ENCODE measurements at regions not wholly inside any gene's neighbourhood (a gene's known extent, or its start where the extent isn't known, plus 50 kb on each side); places are given as distances from the start of the nearest gene placed in this dataset.
A peak's percentile ranks its signal among the peaks of the same experiment; 100 is the strongest.

DNA sequence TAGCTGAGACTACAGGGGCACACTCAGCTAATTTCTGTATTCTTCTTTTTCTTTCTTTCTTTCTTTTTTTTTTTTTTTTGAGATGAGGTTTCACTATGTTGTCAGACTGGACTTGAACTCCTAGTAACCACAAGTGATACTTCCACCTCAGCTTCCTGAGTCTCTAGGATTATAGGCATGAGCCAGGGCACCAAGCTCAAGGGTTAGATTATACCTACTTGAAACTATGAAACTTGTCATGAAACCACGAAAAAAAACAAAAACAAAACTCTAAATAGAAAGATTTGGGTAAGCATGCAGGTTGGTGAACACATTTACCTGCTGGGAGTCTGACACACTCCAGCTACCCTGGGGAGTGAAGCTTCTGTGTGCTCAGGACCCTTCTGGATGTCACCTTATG lies 2250.4 kb downstream of the MRPL39 start:
- H3K9me3 ChIP-seq (replicated peaks; ENCODE audit: insufficient read depth, low read length): no peaks in the 10 kb centered on the region
- H3K79me2 ChIP-seq (ENCODE audit: low read length): no peaks in the 10 kb centered on the region
- H4K20me1 ChIP-seq (ENCODE audit: insufficient read depth, low read length): no peaks in the 10 kb centered on the region
- H3K4me3 ChIP-seq (ENCODE audit: low read length): no peak overlapping the region
- H3K9ac ChIP-seq (ENCODE audit: low read length): no peak overlapping the region
- no peaks in the 10 kb centered on the region for H3K9me2 ChIP-seq (replicated peaks; ENCODE audit: insufficient read depth, low read length)
- peaks cover 7% of the 10 kb centered on the region for H3K4me1 ChIP-seq (ENCODE audit: low read length)
- no peaks in the 10 kb centered on the region for H3K27me3 ChIP-seq (replicated peaks; ENCODE audit: insufficient read depth, low read length)
- H3F3A ChIP-seq (ENCODE audit: insufficient read depth, low read length): no peaks in the 10 kb centered on the region
- H3K4me2 ChIP-seq (ENCODE audit: low read depth, low read length): peak overlapping the region; percentile 25
- TF ChIP-seq EZH2 (optimal IDR thresholded peaks at IDR 0.05; ENCODE audit: low read depth, low read length) (no peak), CTCF (IDR thresholded peaks at IDR 0.05; ENCODE audit: low read length) (no peak), EZH2phosphoT487 (IDR thresholded peaks at IDR 0.05; ENCODE audit: low read length) (no peak)
- no peaks in the 10 kb centered on the region for H3K36me3 ChIP-seq (replicated peaks; ENCODE audit: insufficient read depth, low read length)
- no peak overlapping the region for H2AFZ ChIP-seq (ENCODE audit: low read length)
- peak; percentile 90 for DNase-seq
- H3K27ac ChIP-seq (ENCODE audit: low read length): peak overlapping the region; percentile 24; the same call in 1 of the 2 replicates

- H3K4me3 ChIP-seq (ENCODE audit: low read length): no peak overlapping the region
- H3K4me1 ChIP-seq (ENCODE audit: low read length): no peaks in the 10 kb centered on the region
- no peak overlapping the region for H3K27ac ChIP-seq (ENCODE audit: low read length)
- no peaks in the 10 kb centered on the region for H3K36me3 ChIP-seq (replicated peaks; ENCODE audit: insufficient read depth, low read length)
- no peak for DNase-seq
- no peak overlapping the region for H3K4me2 ChIP-seq (ENCODE audit: low read depth, low read length)
- no peaks in the 10 kb centered on the region for H3K9me2 ChIP-seq (replicated peaks; ENCODE audit: insufficient read depth, low read length)
- no peaks in the 10 kb centered on the region for H3K79me2 ChIP-seq (ENCODE audit: low read length)
- H3K9ac ChIP-seq (ENCODE audit: low read length): no peak overlapping the region
- no peaks in the 10 kb centered on the region for H3F3A ChIP-seq (ENCODE audit: insufficient read depth, low read length)
- H2AFZ ChIP-seq (ENCODE audit: low read length): no peak overlapping the region
- no peak for TF ChIP-seq CTCF (IDR thresholded peaks at IDR 0.05; ENCODE audit: low read length)
- no peak for TF ChIP-seq EZH2phosphoT487 (IDR thresholded peaks at IDR 0.05; ENCODE audit: low read length)
- no peak for TF ChIP-seq EZH2 (optimal IDR thresholded peaks at IDR 0.05; ENCODE audit: low read depth, low read length)
- no peaks in the 10 kb centered on the region for H4K20me1 ChIP-seq (ENCODE audit: insufficient read depth, low read length)
- no peaks in the 10 kb centered on the region for H3K27me3 ChIP-seq (replicated peaks; ENCODE audit: insufficient read depth, low read length)
- H3K9me3 ChIP-seq (replicated peaks; ENCODE audit: insufficient read depth, low read length): no peaks in the 10 kb centered on the region
Observed at GRCh38 chr21:23316190-23316589, 2291.1 kb downstream of the MRPL39 start.

- Histone ChIP-seq H3K27ac (ENCODE audit: low read length) (no peak overlapping the region), H3K9me2 (replicated peaks; ENCODE audit: insufficient read depth, low read length) (no peaks in the 10 kb centered on the region), H2AFZ (ENCODE audit: low read length) (no peak overlapping the region), H3K4me1 (ENCODE audit: low read length) (no peaks in the 10 kb centered on the region), H3K79me2 (ENCODE audit: low read length) (no peaks in the 10 kb centered on the region), H3K36me3 (replicated peaks; ENCODE audit: insufficient read depth, low read length) (no peaks in the 10 kb centered on the region), H3K9ac (ENCODE audit: low read length) (no peak overlapping the region), H3K27me3 (replicated peaks; ENCODE audit: insufficient read depth, low read length) (no peaks in the 10 kb centered on the region), H3K9me3 (replicated peaks; ENCODE audit: insufficient read depth, low read length) (no peaks in the 10 kb centered on the region), H3F3A (ENCODE audit: insufficient read depth, low read length) (no peaks in the 10 kb centered on the region), H4K20me1 (ENCODE audit: insufficient read depth, low read length) (no peaks in the 10 kb centered on the region), H3K4me3 (ENCODE audit: low read length) (no peak overlapping the region), H3K4me2 (ENCODE audit: low read depth, low read length) (no peak overlapping the region)
- TF ChIP-seq EZH2phosphoT487 (IDR thresholded peaks at IDR 0.05; ENCODE audit: low read length): no peak
- TF ChIP-seq CTCF (IDR thresholded peaks at IDR 0.05; ENCODE audit: low read length): no peak
- no peak for TF ChIP-seq EZH2 (optimal IDR thresholded peaks at IDR 0.05; ENCODE audit: low read depth, low read length)
- DNase-seq: no peak
Observed at GRCh38 chr21:23308741-23309140, 2298.5 kb downstream of the MRPL39 start.
